ENCODE measurements at regions not wholly inside any gene's neighbourhood (a gene's known extent, or its start where the extent isn't known, plus 50 kb on each side); places are given as distances from the start of the nearest gene placed in this dataset.

DNA sequence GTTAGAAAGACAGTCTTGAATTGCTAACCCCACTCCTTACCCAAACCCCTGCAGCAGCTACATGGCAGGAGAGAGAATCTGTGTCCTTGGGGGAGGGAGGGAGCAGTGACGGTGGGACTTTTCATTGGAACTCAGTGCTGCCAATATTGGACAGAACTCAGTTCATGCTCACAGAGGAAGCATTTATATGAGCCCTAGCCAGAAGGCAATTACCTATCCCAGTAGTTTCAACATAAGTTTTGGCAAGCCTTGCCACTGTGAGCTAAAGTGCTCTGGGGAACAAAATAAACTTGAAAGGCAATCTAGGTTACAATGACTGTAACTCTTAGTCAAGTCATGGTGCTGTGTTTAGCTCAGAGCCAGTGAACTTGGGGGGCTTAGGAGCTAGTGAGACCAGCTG is 1013.4 kb upstream of the COX7C start:
- no peak for TF ChIP-seq POLR2A (IDR thresholded peaks at IDR 0.05; ENCODE audit: low read length)
- TF ChIP-seq GATA1 (IDR thresholded peaks at IDR 0.05; ENCODE audit: low read depth, low read length): no peak

Data from erythroblast (primary cell).